H54 (cell line): ENCODE measurements at regions not wholly inside any gene's neighbourhood (a gene's known extent, or its start where the extent isn't known, plus 50 kb on each side); places are given as distances from the start of the nearest gene placed in this dataset.

Source experiments
- DNase-seq: peaks from one replicate; pipeline ENCODE4 v3.0.0; 2011; ENCODE audit warnings: low spot score, mixed read lengths; ENCODE audit not compliant: insufficient read length
- FAIRE-seq: peaks from 3 replicates; lab custom pipeline; 2011; peaks lifted over from hg19 to GRCh38; lab: Jason Lieb, UNC
- POLR2A ChIP-seq: IDR thresholded peaks from 2 replicates; pipeline ENCODE4 v1.6.1; 2011; ENCODE audit warnings: low read depth, mild to moderate bottlenecking, low read length

- no peak for TF ChIP-seq POLR2A
- FAIRE-seq (no peak), DNase-seq (no peak)
Observed at GRCh38 chr9:18229992-18230676, 243.8 kb upstream of the ADAMTSL1 start.

GRCh38 chr9:18233311-18233710 is 240.6 kb upstream of the ADAMTSL1 start:
- DNase-seq, result no peak
- no peak for FAIRE-seq
- TF ChIP-seq POLR2A, result no peak

GRCh38 chr9:18233776-18234445 is 240.0 kb upstream of the ADAMTSL1 start:
- DNase-seq, result no peak
- FAIRE-seq, result no peak
- TF ChIP-seq POLR2A, result no peak

- no peak for TF ChIP-seq POLR2A
- no peak for FAIRE-seq
- DNase-seq, result no peak
Observed at GRCh38 chr9:18235181-18235908, 238.6 kb upstream of the ADAMTSL1 start.

- TF ChIP-seq POLR2A, result no peak
- DNase-seq (no peak), FAIRE-seq (no peak)
Observed at GRCh38 chr9:18236336-18236735, 237.6 kb upstream of the ADAMTSL1 start.

GRCh38 chr9:18237776-18238175 is 236.2 kb upstream of the ADAMTSL1 start:
- no peak for TF ChIP-seq POLR2A
- FAIRE-seq (no peak), DNase-seq (no peak)

- FAIRE-seq (peak; percentile 98), DNase-seq (peak; percentile 32)
- no peak for TF ChIP-seq POLR2A
Observed at GRCh38 chr9:18238254-18238653, 235.7 kb upstream of the ADAMTSL1 start.

- FAIRE-seq (peak; percentile 70), DNase-seq (no peak)
- TF ChIP-seq POLR2A, result no peak
Observed at GRCh38 chr9:18238752-18239447, 235.1 kb upstream of the ADAMTSL1 start.

GRCh38 chr9:18240213-18240612 is 233.7 kb upstream of the ADAMTSL1 start:
- TF ChIP-seq POLR2A, result no peak
- FAIRE-seq, result no peak
- no peak for DNase-seq

- no peak for TF ChIP-seq POLR2A
- DNase-seq, result no peak
- no peak for FAIRE-seq
Observed at GRCh38 chr9:18245911-18246310, 228.0 kb upstream of the ADAMTSL1 start.

- FAIRE-seq (no peak), DNase-seq (no peak)
- TF ChIP-seq POLR2A, result no peak
Observed at GRCh38 chr9:18250053-18250452, 223.9 kb upstream of the ADAMTSL1 start.

GRCh38 chr9:18253950-18254349 is 220.0 kb upstream of the ADAMTSL1 start:
- no peak for TF ChIP-seq POLR2A
- FAIRE-seq (no peak), DNase-seq (no peak)

GRCh38 chr9:18255158-18255629 is 218.8 kb upstream of the ADAMTSL1 start:
- TF ChIP-seq POLR2A, result no peak
- DNase-seq (peak; percentile 23), FAIRE-seq (peak; percentile 95)
